HUES64 (cell line): ENCODE measurements at regions not wholly inside any gene's neighbourhood (a gene's known extent, or its start where the extent isn't known, plus 50 kb on each side); places are given as distances from the start of the nearest gene placed in this dataset.
"Not testable (repeated sequence)": the region's sequence is repeated elsewhere in the genome, so short reads cannot be mapped to it uniquely, and the experiment has no call there.

Experiments used
- H3K27ac ChIP-seq: 2 replicates; pipeline ENCODE4 v1.7.0; 2013; ENCODE audit warnings: low read depth, low read length, inconsistent platforms
- H3K27me3 ChIP-seq: 2 replicates; pipeline ENCODE4 v1.6.1; 2013; ENCODE audit warnings: mild to moderate bottlenecking, low read length; ENCODE audit not compliant: insufficient read depth
- H3K36me3 ChIP-seq: 2 replicates; pipeline ENCODE4 v1.6.1; 2013; ENCODE audit warnings: mild to moderate bottlenecking, low read length; ENCODE audit not compliant: insufficient read depth
- H3K4me1 ChIP-seq: 2 replicates; pipeline ENCODE4 v1.6.1; 2013; ENCODE audit warnings: mild to moderate bottlenecking, low read length, moderate library complexity; ENCODE audit not compliant: insufficient read depth
- H3K4me3 ChIP-seq: 2 replicates; pipeline ENCODE4 v1.5.1; 2013; ENCODE audit warnings: mild to moderate bottlenecking, low read length, moderate library complexity
- H3K9ac ChIP-seq: 2 replicates; pipeline ENCODE4 v1.6.1; 2013; ENCODE audit warnings: mild to moderate bottlenecking, low read depth, low read length
- H3K9me3 ChIP-seq: 2 replicates; pipeline ENCODE4 v1.6.1; 2013; ENCODE audit warnings: low read depth, low read length; ENCODE audit not compliant: insufficient read depth
- WGBS: fragments of 150-250, 120-280 bp; methylation state at CpG from one replicate; pipeline ENCODE4 v1.1.7; 2013; ENCODE audit warnings: missing lambda C conversion rate; 5-methylcytosine and 5-hydroxymethylcytosine counted together

DNA sequence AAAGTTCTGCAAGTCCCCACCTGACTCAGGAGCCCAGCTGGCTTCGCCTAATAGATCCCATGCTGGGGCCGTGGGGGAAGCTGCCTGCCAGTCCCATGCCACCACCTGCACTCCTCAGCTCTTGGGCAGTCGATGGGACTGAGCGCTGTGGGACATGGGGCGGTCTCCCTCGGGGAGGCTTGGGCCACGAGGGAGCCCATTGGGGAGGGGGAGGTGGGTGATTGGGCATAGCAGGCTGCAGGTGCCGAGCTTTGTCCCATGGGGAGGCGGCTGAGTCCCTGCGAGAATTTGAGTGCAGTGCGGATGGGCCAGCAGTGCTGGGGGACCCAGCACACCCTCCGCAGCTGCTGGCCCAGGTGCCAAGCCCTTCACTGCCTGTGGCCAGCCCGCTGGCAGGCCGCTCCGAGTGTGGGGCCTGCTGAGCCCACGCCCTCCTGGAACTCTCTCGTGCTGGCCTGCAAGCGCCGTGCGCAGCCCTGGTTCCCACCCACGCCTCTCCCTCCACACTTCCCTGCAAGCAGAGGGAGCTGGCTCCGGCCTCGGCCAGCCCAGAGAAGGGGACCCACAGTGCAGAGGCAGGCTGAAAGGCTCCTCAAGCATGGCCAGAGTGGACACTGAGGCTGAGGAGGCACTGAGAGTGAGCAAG, 467.3 kb downstream of the IRS2 start:
- no peak overlapping the region for H3K9ac ChIP-seq
- H3K36me3 ChIP-seq = no peaks in the 10 kb centered on the region
- no peak overlapping the region for H3K27ac ChIP-seq
- H3K27me3 ChIP-seq = no peaks in the 10 kb centered on the region
- no peak overlapping the region for H3K4me3 ChIP-seq
- H3K9me3 ChIP-seq = 0 out of 2 replicates have a peak, but pooled peaks cover 5% of the 10 kb centered on the region
- H3K4me1 ChIP-seq = no peaks in the 10 kb centered on the region
- WGBS = 92% methylated on average over 23 of the region's 23 CpGs

DNA sequence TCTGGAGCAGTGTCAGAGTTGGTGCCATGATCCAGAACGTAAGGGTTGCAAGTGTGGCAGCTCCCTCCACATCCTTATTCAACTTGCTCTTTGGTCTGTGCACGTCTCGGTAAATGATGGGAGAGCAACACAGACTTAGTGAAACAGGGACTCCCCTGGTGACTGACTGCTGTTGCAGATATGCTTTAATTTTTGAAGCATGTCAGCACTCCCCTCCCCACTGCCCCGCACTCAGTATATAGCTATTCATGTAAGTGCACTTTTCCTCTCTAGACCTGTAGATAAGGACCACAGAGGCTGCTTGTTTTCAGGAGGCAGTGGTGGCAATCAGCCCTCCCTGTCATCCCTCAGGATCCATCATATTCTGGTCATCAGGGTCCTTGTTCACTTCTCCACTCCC, 470.9 kb downstream of the IRS2 start:
- 100% methylated on average over 4 of the region's 4 CpGs for WGBS
- no peak overlapping the region for H3K27ac ChIP-seq
- H3K27me3 ChIP-seq = no peaks in the 10 kb centered on the region
- 0 out of 2 replicates have a peak, but pooled peaks cover 6% of the 10 kb centered on the region for H3K9me3 ChIP-seq
- no peaks in the 10 kb centered on the region for H3K4me1 ChIP-seq
- H3K36me3 ChIP-seq = no peaks in the 10 kb centered on the region
- no peak overlapping the region for H3K4me3 ChIP-seq
- no peak overlapping the region for H3K9ac ChIP-seq

DNA sequence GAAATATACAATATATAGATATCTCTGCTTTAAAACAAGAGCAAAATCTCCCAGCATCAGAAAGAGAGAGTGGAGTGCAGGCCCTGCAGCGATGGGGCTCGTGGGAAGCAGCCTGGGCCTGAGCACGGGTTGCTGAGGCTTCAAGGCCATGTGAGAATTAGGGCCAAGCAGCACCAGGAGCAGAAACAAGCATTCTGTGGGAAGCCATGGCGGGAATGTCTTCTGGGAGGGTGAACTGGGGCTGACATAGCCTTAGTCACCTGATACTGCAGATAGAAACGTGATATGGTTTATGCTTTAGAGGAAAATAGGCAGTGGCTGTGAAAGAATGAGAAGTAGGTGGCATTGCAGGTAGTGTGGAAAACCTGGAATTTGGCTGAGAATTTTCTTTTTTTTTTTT, 472.3 kb downstream of the IRS2 start:
- Histone ChIP-seq H3K27ac (no peak overlapping the region), H3K27me3 (no peaks in the 10 kb centered on the region), H3K9me3 (0 out of 2 replicates have a peak, but pooled peaks cover 10% of the 10 kb centered on the region), H3K4me1 (no peaks in the 10 kb centered on the region), H3K9ac (no peak overlapping the region), H3K36me3 (no peaks in the 10 kb centered on the region), H3K4me3 (no peak overlapping the region)
- WGBS = 90% methylated on average over 5 of the region's 5 CpGs

DNA sequence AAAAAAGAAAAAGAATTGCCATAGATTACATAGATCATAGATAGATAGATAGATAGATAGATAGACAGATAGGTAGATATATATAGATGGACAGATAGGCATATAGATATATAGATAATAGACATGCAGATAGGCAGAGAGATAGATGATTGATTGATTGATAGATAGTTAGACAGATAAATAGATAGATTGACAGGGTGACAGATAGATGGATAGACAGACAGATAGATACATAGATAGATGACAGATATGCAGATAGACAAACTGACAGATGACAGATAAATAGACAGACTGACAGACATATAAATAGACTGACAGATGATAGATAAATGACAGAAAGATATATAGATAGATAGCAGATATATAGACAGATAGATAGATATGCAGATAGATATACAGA, 474.0 kb downstream of the IRS2 start:
- no peak overlapping the region for H3K27ac ChIP-seq
- H3K9me3 ChIP-seq = 0 out of 2 replicates have a peak, but pooled peaks cover 5% of the 10 kb centered on the region
- no peaks in the 10 kb centered on the region for H3K4me1 ChIP-seq
- no peaks in the 10 kb centered on the region for H3K36me3 ChIP-seq
- H3K27me3 ChIP-seq = no peaks in the 10 kb centered on the region
- H3K4me3 ChIP-seq = no peak overlapping the region
- no peak overlapping the region for H3K9ac ChIP-seq

DNA sequence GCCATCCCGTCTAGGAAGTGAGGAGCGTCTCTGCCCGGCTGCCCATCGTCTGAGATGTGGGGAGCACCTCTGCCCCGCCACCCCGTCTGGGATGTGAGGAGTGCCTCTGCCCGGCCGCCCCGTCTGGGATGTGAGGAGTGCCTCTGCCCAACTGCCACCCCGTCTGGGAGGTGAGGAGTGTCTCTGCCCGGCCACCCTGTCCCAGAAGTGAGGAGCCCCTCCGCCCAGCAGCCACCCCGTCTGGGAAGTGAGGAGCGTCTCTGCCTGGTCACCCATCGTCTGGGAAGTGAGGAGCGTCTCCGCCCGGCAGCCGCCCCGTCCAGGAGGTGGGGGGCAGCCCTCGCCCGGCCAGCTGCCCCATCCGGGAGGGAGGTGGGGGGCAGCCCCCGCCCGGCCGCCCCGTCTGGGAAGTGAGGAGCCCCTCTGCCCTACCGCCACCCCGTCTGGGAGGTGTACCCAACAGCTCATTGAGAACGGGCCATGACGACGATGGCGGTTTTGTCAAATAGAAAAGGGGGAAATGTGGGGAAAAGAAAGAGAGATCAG, 474.9 kb downstream of the IRS2 start:
- H3K9me3 ChIP-seq, H3K4me1 ChIP-seq, H3K4me3 ChIP-seq, H3K36me3 ChIP-seq, H3K9ac ChIP-seq, H3K27me3 ChIP-seq, H3K27ac ChIP-seq: not testable (repeated sequence)
- WGBS = 96% methylated on average over 29 of the region's 33 CpGs

DNA sequence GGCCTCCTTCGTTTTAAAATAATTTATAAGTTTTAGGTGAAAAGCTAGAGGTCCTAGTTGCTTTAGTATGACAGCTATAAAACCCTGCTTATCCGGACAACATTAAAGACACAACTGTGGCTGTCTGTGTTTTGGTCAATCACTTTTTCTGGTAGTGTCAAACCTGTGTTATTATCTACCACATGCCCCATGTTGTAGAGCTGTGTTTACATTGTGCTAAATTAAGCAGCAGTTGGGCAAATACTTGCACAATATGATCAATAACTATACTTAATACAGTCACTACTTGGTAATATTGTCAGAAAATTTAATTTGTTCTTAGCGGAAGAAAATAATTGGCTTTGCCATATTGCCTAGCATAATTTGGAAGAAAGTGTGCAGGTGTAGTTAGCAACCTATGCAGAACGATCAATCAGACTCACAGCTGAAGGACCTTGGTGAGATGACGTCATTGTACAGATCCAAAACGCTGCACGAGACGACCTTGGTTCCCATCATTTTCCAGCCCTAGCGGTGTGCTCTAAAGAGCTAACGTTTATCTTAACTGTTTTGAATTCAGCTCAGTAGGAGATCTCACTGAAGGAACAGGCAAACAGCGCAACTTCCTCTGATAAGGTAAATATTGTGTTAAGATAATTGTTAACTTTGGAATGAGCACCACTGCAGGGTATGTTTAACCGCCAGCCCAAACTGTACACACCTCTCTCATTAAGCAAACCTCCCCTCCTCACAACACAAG, 476.6 kb downstream of the IRS2 start:
- no peaks in the 10 kb centered on the region for H3K36me3 ChIP-seq
- no peak overlapping the region for H3K27ac ChIP-seq
- H3K9me3 ChIP-seq = 0 out of 2 replicates have a peak, but pooled peaks cover 5% of the 10 kb centered on the region
- H3K4me1 ChIP-seq = no peaks in the 10 kb centered on the region
- WGBS = 90% methylated on average over 12 of the region's 12 CpGs
- H3K27me3 ChIP-seq = no peaks in the 10 kb centered on the region
- no peak overlapping the region for H3K9ac ChIP-seq
- H3K4me3 ChIP-seq = no peak overlapping the region

DNA sequence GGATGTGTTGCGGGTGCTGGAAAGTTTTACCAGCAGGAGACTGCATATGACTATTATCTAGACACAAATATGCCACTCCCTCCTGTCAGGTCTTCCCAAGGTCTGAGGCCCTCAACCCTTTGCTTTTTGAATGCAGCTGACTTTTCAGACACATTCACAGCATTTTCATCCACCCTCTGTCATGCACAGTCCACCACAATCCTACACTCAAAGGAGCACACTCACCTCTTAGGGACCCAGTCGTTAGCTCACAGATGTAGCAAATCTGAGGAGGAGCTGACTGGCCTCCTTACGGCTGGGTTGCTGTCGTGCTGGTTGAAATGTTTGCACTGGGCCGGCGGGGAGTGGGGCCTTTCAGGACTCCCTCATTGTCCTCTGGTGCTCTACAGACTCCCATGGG, 479.4 kb downstream of the IRS2 start:
- Histone ChIP-seq H3K27me3 (no peaks in the 10 kb centered on the region), H3K9ac (no peak overlapping the region), H3K4me3 (no peak overlapping the region), H3K4me1 (no peaks in the 10 kb centered on the region), H3K36me3 (no peaks in the 10 kb centered on the region), H3K9me3 (0 out of 2 replicates have a peak, but pooled peaks cover 5% of the 10 kb centered on the region), H3K27ac (no peak overlapping the region)
- WGBS = 88% methylated on average over 6 of the region's 6 CpGs

DNA sequence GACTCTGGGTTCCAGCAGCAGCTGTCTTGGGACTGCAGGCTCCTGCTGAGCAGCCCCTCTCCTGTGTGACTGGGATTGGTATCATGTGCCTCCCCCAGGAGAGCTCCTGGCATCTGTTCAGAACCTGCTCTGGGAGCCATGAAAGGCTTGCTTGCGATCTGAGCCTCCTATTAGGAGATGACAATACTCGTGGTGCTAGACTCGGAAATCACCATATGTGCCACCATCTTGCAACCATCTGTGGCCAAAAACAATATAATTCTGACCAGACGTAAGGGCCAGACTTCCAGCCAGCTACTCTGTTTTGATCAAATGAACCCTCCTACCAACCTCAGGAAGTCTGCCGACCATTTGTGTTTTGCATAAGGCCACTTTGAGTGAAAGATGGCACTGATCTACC, 484.7 kb downstream of the IRS2 start:
- Histone ChIP-seq H3K4me1 (no peaks in the 10 kb centered on the region), H3K27ac (no peak overlapping the region), H3K9ac (no peak overlapping the region), H3K9me3 (no peaks in the 10 kb centered on the region), H3K4me3 (no peak overlapping the region), H3K36me3 (no peaks in the 10 kb centered on the region), H3K27me3 (no peaks in the 10 kb centered on the region)
- 95% methylated on average over 5 of the region's 5 CpGs for WGBS

DNA sequence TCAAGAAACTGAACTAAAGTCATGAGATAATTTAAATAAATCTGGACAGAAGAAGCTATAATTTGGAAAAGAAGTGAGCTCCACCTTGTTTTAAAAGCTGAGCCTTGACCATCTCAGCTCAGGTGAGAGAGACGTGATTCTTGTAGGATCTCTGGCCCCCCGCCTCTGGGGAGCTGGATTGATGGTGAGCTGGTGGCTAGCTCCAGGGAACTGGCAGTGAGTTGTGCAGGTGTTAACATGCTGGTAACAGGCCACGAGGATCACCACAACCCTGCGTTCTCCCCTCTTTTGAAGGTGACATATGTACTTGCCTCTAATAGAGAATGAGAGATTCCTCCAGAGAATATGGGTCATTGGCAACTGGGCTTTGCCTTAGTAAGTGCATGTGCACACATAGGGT, 485.1 kb downstream of the IRS2 start:
- Histone ChIP-seq H3K27me3 (no peaks in the 10 kb centered on the region), H3K27ac (no peak overlapping the region), H3K4me1 (no peaks in the 10 kb centered on the region), H3K9me3 (0 out of 2 replicates have a peak, but pooled peaks cover 1% of the 10 kb centered on the region), H3K9ac (no peak overlapping the region), H3K36me3 (no peaks in the 10 kb centered on the region), H3K4me3 (no peak overlapping the region)
- 93% methylated on average over 4 of the region's 4 CpGs for WGBS

DNA sequence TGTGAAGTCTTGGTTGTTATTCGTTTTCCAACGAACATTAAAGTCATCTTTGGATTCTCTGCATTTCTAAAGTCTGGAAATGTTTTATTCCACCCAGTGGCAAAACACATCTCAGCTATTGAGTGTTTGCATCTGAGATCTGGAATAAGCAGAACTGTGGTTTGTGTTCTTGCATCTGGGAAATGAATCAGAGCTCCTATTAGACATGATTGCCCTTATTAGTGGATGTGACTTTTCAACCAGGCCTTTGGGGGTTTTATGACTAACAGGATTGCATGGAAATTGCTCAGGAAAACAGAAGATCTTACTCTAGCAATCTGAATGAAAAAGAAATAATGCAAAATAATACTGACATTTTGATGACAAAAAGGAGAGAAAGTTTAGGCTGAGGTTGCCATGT, 488.8 kb downstream of the IRS2 start:
- H3K4me1 ChIP-seq = no peaks in the 10 kb centered on the region
- H3K27ac ChIP-seq = no peak overlapping the region
- peaks cover 8% of the 10 kb centered on the region; the same call in 1 of the 2 replicates for H3K9me3 ChIP-seq
- 93% methylated on average over 2 of the region's 2 CpGs for WGBS
- H3K27me3 ChIP-seq = no peaks in the 10 kb centered on the region
- no peak overlapping the region for H3K9ac ChIP-seq
- no peak overlapping the region for H3K4me3 ChIP-seq
- no peaks in the 10 kb centered on the region for H3K36me3 ChIP-seq

DNA sequence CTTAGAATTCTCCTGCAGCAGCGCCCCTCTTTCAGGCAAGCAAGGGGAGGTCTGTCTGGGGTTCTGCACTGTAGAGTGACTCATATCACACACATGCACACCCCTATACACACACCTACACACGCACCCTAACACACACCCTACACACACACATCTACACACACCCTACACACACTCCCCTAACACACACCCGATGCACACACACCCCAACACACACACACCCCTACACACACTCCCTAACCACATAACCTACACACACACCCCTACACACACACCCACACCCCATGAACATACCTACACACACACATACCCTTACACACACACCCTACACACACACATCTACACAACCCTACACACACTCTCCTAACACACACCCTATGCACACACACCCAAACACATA, 493.2 kb downstream of the IRS2 start:
- no peak overlapping the region for H3K4me3 ChIP-seq
- no peak overlapping the region for H3K27ac ChIP-seq
- no peak overlapping the region for H3K9ac ChIP-seq
- H3K4me1 ChIP-seq = no peaks in the 10 kb centered on the region
- H3K9me3 ChIP-seq = peaks cover 8% of the 10 kb centered on the region; the same call in 1 of the 2 replicates
- H3K36me3 ChIP-seq = no peaks in the 10 kb centered on the region
- H3K27me3 ChIP-seq = no peaks in the 10 kb centered on the region
- 95% methylated on average over 3 of the region's 3 CpGs for WGBS
